ENCODE measurements at regions not wholly inside any gene's neighbourhood (a gene's known extent, or its start where the extent isn't known, plus 50 kb on each side); places are given as distances from the start of the nearest gene placed in this dataset.

GRCh38 chr18:78527984-78528383, 451.6 kb upstream of the SALL3 start:
- DNase-seq (ENCODE audit: low read depth in 2 of 2) = no peak

- no peak for DNase-seq (ENCODE audit: low read depth in 2 of 2)
Measured at GRCh38 chr18:78528411-78529258, 451.0 kb upstream of the SALL3 start.

- no peak for DNase-seq (ENCODE audit: low read depth in 2 of 2)
Measured at GRCh38 chr18:78531637-78532036, 448.0 kb upstream of the SALL3 start.

GRCh38 chr18:78538669-78539440, 440.8 kb upstream of the SALL3 start:
- DNase-seq (ENCODE audit: low read depth in 2 of 2) = no peak

GRCh38 chr18:78540636-78541529, 438.7 kb upstream of the SALL3 start:
- DNase-seq (ENCODE audit: low read depth in 2 of 2) = no peak

- DNase-seq (ENCODE audit: low read depth in 2 of 2) = no peak
Measured at GRCh38 chr18:78542204-78542603, 437.4 kb upstream of the SALL3 start.

GRCh38 chr18:78543201-78543725, 436.4 kb upstream of the SALL3 start:
- DNase-seq (ENCODE audit: low read depth in 2 of 2) = no peak

- no peak for DNase-seq (ENCODE audit: low read depth in 2 of 2)
Measured at GRCh38 chr18:78546281-78546680, 433.3 kb upstream of the SALL3 start.

GRCh38 chr18:78547817-78548216, 431.8 kb upstream of the SALL3 start:
- no peak for DNase-seq (ENCODE audit: low read depth in 2 of 2)

GRCh38 chr18:78548261-78549058, 431.2 kb upstream of the SALL3 start:
- no peak for DNase-seq (ENCODE audit: low read depth in 2 of 2)

GRCh38 chr18:78549971-78550370, 429.6 kb upstream of the SALL3 start:
- no peak for DNase-seq (ENCODE audit: low read depth in 2 of 2)

GRCh38 chr18:78554944-78555608, 424.5 kb upstream of the SALL3 start:
- no peak for DNase-seq (ENCODE audit: low read depth in 2 of 2)

- DNase-seq (ENCODE audit: low read depth in 2 of 2) = no peak
Measured at GRCh38 chr18:78557371-78557770, 422.2 kb upstream of the SALL3 start.

GRCh38 chr18:78558101-78558810, 421.4 kb upstream of the SALL3 start:
- DNase-seq (ENCODE audit: low read depth in 2 of 2) = no peak

- no peak for DNase-seq (ENCODE audit: low read depth in 2 of 2)
Measured at GRCh38 chr18:78558948-78559347, 420.7 kb upstream of the SALL3 start.

GRCh38 chr18:78559584-78559983, 420.0 kb upstream of the SALL3 start:
- no peak for DNase-seq (ENCODE audit: low read depth in 2 of 2)

GRCh38 chr18:78561757-78562510, 417.7 kb upstream of the SALL3 start:
- no peak for DNase-seq (ENCODE audit: low read depth in 2 of 2)

- DNase-seq (ENCODE audit: low read depth in 2 of 2) = no peak
Measured at GRCh38 chr18:78562531-78562961, 417.1 kb upstream of the SALL3 start.

- no peak for DNase-seq (ENCODE audit: low read depth in 2 of 2)
Measured at GRCh38 chr18:78563110-78563509, 416.5 kb upstream of the SALL3 start.

Data from stimulated activated CD4-positive, alpha-beta T cell treated with anti-CD3 and anti-CD28 coated beads, Interleukin-12 subunit alpha, Interleukin-12 subunit beta, amount 100 ng/mL, for 24 hours (primary cell).